ENCODE measurements at regions not wholly inside any gene's neighbourhood (a gene's known extent, or its start where the extent isn't known, plus 50 kb on each side); places are given as distances from the start of the nearest gene placed in this dataset.
A peak's percentile ranks its signal among the peaks of the same experiment; 100 is the strongest.

- TF ChIP-seq POLR2A (IDR thresholded peaks at IDR 0.05; ENCODE audit: low read length) = no peak
- TF ChIP-seq GATA1 (IDR thresholded peaks at IDR 0.05; ENCODE audit: low read depth, low read length) = no peak
Measured at GRCh38 chr1:55378582-55378981, 163.4 kb upstream of the USP24 start.

DNA sequence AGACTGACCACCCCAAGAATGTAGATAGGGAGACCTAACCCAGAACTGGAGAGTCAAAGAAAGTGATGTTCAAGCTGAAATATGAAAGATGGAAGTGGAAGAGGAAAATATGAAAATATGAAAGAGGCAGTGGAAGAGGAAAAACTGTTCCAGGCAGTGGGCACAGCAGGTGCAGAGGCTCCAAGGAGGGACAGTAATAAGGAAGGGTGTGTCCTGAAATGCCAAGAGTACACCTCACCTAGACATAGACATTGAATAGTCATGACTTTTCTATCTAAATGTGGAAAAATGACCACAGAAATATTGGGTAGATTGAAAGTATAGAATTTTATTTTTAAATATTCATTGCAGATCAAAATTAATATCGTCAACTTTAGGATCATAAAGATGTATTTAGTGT, 161.7 kb upstream of the USP24 start:
- DNase-seq = no peak
- TF ChIP-seq POLR2A (IDR thresholded peaks at IDR 0.05; ENCODE audit: low read length) (no peak), GATA1 (IDR thresholded peaks at IDR 0.05; ENCODE audit: low read depth, low read length) (no peak)

More at GRCh38 chr1:55378582-55378981, 163.4 kb upstream of the USP24 start:
- DNase-seq = peak; percentile 31 to 40

- peak; percentile 46 to 73 for DNase-seq
- TF ChIP-seq GATA1 (IDR thresholded peaks at IDR 0.05; ENCODE audit: low read depth, low read length) (no peak), POLR2A (IDR thresholded peaks at IDR 0.05; ENCODE audit: low read length) (no peak)
Measured at GRCh38 chr1:55375617-55376258, 160.6 kb upstream of the USP24 start.

GRCh38 chr1:55374801-55375616, 159.8 kb upstream of the USP24 start:
- no peak for TF ChIP-seq GATA1 (IDR thresholded peaks at IDR 0.05; ENCODE audit: low read depth, low read length)
- TF ChIP-seq POLR2A (IDR thresholded peaks at IDR 0.05; ENCODE audit: low read length) = no peak

GRCh38 chr1:55374216-55374615, 159.1 kb upstream of the USP24 start:
- no peak for TF ChIP-seq POLR2A (IDR thresholded peaks at IDR 0.05; ENCODE audit: low read length)
- TF ChIP-seq GATA1 (IDR thresholded peaks at IDR 0.05; ENCODE audit: low read depth, low read length) = no peak
- DNase-seq = no peak

More at GRCh38 chr1:55374801-55375616, 159.8 kb upstream of the USP24 start:
- DNase-seq = no peak

GRCh38 chr1:55369474-55369873, 154.3 kb upstream of the USP24 start:
- DNase-seq = no peak
- TF ChIP-seq POLR2A (IDR thresholded peaks at IDR 0.05; ENCODE audit: low read length) (no peak), GATA1 (IDR thresholded peaks at IDR 0.05; ENCODE audit: low read depth, low read length) (no peak)

DNA sequence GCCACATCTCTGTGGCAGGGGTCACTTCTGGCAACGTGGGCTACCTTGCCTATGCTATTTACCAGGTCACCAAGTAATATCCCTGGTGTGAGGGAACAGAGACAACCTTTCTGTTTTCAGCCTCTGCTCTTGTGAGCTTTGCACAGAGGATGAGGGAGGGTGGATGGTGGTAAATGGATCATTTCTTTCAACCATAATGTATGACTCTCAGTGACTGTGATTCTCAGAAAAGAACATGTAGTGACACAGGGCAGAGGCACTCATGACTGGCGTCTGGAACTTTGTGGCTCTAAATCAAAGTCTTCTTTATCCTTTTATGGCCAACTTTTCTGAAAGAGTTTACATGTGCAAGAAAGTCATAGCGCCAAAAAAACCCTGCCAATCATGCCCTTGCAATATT, 153.5 kb upstream of the USP24 start:
- no peak for TF ChIP-seq POLR2A (IDR thresholded peaks at IDR 0.05; ENCODE audit: low read length)
- no peak for TF ChIP-seq GATA1 (IDR thresholded peaks at IDR 0.05; ENCODE audit: low read depth, low read length)
- DNase-seq = no peak

DNA sequence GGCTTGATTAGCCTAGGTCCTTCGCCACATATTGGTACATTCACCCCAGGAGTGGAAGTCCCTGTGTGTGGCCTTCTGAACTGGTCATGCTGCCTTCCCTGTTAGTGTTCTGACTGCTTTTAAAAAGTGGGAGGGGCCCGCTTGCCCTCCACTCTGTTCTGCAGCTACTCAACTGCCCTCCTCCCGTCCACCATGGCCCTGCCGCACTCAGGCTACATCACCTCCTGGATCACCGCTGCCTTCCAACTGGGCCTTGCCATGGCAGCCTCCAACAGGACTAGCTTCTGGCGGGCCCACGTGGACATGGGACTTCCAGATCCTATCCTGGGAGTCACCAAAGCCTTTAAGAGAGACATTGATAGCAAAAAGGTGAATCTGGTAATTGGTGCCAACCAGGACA, 152.1 kb upstream of the USP24 start:
- no peak for TF ChIP-seq POLR2A (IDR thresholded peaks at IDR 0.05; ENCODE audit: low read length)
- TF ChIP-seq GATA1 (IDR thresholded peaks at IDR 0.05; ENCODE audit: low read depth, low read length) = no peak
- no peak for DNase-seq

GRCh38 chr1:55364216-55364615, 149.1 kb upstream of the USP24 start:
- TF ChIP-seq GATA1 (IDR thresholded peaks at IDR 0.05; ENCODE audit: low read depth, low read length) (no peak), POLR2A (IDR thresholded peaks at IDR 0.05; ENCODE audit: low read length) (no peak)
- no peak for DNase-seq

DNA sequence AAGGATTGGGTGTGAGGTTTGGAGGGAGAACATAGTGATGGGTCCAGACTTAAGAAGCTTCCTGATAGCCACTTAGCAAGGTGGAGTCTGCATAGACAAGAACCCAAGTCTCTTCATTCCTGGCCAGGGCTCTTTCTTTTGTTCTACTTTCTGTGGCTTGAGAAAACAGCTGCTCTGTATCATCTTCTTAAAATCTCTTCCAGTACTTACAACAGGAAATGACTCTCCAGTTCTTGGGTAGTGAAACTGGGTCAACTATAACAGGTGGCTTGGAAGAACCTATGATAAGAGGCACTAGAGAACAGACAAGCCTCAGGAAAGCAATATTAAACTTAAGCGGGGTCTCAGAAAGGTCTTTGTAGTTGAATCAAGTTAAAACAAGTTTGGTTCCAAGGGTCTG, 148.1 kb upstream of the USP24 start:
- TF ChIP-seq GATA1 (IDR thresholded peaks at IDR 0.05; ENCODE audit: low read depth, low read length) (no peak), POLR2A (IDR thresholded peaks at IDR 0.05; ENCODE audit: low read length) (no peak)
- no peak for DNase-seq

GRCh38 chr1:55362558-55362957, 147.4 kb upstream of the USP24 start:
- DNase-seq = peak in 1 of 2 experiments; percentile 3
- TF ChIP-seq GATA1 (IDR thresholded peaks at IDR 0.05; ENCODE audit: low read depth, low read length) (no peak), POLR2A (IDR thresholded peaks at IDR 0.05; ENCODE audit: low read length) (no peak)

- DNase-seq = no peak
- no peak for TF ChIP-seq POLR2A (IDR thresholded peaks at IDR 0.05; ENCODE audit: low read length)
- TF ChIP-seq GATA1 (IDR thresholded peaks at IDR 0.05; ENCODE audit: low read depth, low read length) = no peak
Measured at GRCh38 chr1:55359611-55360010, 144.4 kb upstream of the USP24 start.

GRCh38 chr1:55358581-55358980, 143.4 kb upstream of the USP24 start:
- DNase-seq = no peak
- TF ChIP-seq POLR2A (IDR thresholded peaks at IDR 0.05; ENCODE audit: low read length) (no peak), GATA1 (IDR thresholded peaks at IDR 0.05; ENCODE audit: low read depth, low read length) (no peak)

- TF ChIP-seq POLR2A (IDR thresholded peaks at IDR 0.05; ENCODE audit: low read length) (no peak), GATA1 (IDR thresholded peaks at IDR 0.05; ENCODE audit: low read depth, low read length) (no peak)
- no peak for DNase-seq
Measured at GRCh38 chr1:55355549-55355948, 140.4 kb upstream of the USP24 start.

Data from erythroblast (primary cell).